Endothelial cell (in vitro differentiated cells): ENCODE measurements at regions not wholly inside any gene's neighbourhood (a gene's known extent, or its start where the extent isn't known, plus 50 kb on each side); places are given as distances from the start of the nearest gene placed in this dataset.

Source experiments
- DNase-seq: peaks from one replicate; pipeline ENCODE4 v3.0.0; 2021; ENCODE audit warnings: low spot score
- H3K27ac Mint-ChIP-seq: one replicate; pipeline ENCODE4 v1.8.0; 2021; ENCODE audit warnings: mixed read lengths, inconsistent platforms; ENCODE audit not compliant: unreplicated experiment
- H3K27me3 Mint-ChIP-seq: one replicate; pipeline ENCODE4 v1.8.0; 2021; ENCODE audit warnings: mild to moderate bottlenecking, moderate library complexity, mixed read lengths, inconsistent platforms; ENCODE audit not compliant: unreplicated experiment
- H3K36me3 Mint-ChIP-seq: one replicate; pipeline ENCODE4 v1.8.0; 2021; ENCODE audit warnings: mild to moderate bottlenecking, low read depth, mixed read lengths, inconsistent platforms; ENCODE audit not compliant: unreplicated experiment
- H3K4me1 Mint-ChIP-seq: one replicate; pipeline ENCODE4 v1.8.0; 2021; ENCODE audit warnings: mild to moderate bottlenecking, mixed read lengths, inconsistent platforms; ENCODE audit not compliant: unreplicated experiment
- H3K4me3 Mint-ChIP-seq: one replicate; pipeline ENCODE4 v1.8.0; 2021; ENCODE audit warnings: mild to moderate bottlenecking, mixed read lengths, inconsistent platforms; ENCODE audit not compliant: unreplicated experiment
- H3K9me3 Mint-ChIP-seq: one replicate; pipeline ENCODE4 v1.8.0; 2021; ENCODE audit warnings: mixed read lengths, inconsistent platforms; ENCODE audit not compliant: unreplicated experiment
- TF ChIP-seq, protein P1 (sequence below): fragments of 200-600 bp; sonication (generic); IDR thresholded peaks from one replicate; pipeline ENCODE4 v1.5.0; 2021; ENCODE audit warnings: antibody characterized with exemption; ENCODE audit not compliant: unreplicated experiment

DNA sequence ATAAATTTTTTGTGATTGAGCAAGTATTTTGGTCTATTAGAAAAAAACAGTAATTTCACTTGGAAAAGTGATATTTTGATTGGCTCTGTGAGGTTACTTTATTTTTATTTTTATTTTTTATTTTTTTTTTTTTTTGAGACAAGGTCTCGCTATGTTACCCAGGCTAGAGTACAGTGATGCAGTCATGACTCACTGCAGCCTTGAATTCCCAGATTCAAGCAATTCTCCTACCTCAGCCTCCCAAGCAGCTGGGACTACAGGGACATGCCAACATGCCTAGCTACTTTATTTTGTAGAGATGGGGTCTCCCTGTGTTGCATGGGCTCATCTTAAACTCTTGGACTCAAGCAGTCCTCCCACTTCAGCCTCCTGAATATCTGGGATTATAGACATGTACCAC is 60.9 kb upstream of the MGAT5 start:
- no peak for DNase-seq
- TF ChIP-seq, protein P1, sequence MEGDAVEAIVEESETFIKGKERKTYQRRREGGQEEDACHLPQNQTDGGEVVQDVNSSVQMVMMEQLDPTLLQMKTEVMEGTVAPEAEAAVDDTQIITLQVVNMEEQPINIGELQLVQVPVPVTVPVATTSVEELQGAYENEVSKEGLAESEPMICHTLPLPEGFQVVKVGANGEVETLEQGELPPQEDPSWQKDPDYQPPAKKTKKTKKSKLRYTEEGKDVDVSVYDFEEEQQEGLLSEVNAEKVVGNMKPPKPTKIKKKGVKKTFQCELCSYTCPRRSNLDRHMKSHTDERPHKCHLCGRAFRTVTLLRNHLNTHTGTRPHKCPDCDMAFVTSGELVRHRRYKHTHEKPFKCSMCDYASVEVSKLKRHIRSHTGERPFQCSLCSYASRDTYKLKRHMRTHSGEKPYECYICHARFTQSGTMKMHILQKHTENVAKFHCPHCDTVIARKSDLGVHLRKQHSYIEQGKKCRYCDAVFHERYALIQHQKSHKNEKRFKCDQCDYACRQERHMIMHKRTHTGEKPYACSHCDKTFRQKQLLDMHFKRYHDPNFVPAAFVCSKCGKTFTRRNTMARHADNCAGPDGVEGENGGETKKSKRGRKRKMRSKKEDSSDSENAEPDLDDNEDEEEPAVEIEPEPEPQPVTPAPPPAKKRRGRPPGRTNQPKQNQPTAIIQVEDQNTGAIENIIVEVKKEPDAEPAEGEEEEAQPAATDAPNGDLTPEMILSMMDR: no peak
- H3K9me3 Mint-ChIP-seq: no peaks in the 10 kb centered on the region
- peaks cover 3% of the 10 kb centered on the region for H3K27me3 Mint-ChIP-seq
- H3K4me1 Mint-ChIP-seq: peaks cover 15% of the 10 kb centered on the region
- H3K4me3 Mint-ChIP-seq: no peak overlapping the region
- H3K36me3 Mint-ChIP-seq: peaks cover 7% of the 10 kb centered on the region
- H3K27ac Mint-ChIP-seq: no peak overlapping the region

GRCh38 chr2:134194519-134194918 is 59.4 kb upstream of the MGAT5 start:
- peaks cover 3% of the 10 kb centered on the region for H3K27me3 Mint-ChIP-seq
- DNase-seq: no peak
- H3K27ac Mint-ChIP-seq: no peak overlapping the region
- no peak overlapping the region for H3K4me3 Mint-ChIP-seq
- no peaks in the 10 kb centered on the region for H3K9me3 Mint-ChIP-seq
- TF ChIP-seq, protein P1: no peak
- H3K4me1 Mint-ChIP-seq: peaks cover 29% of the 10 kb centered on the region
- peaks cover 7% of the 10 kb centered on the region for H3K36me3 Mint-ChIP-seq

DNA sequence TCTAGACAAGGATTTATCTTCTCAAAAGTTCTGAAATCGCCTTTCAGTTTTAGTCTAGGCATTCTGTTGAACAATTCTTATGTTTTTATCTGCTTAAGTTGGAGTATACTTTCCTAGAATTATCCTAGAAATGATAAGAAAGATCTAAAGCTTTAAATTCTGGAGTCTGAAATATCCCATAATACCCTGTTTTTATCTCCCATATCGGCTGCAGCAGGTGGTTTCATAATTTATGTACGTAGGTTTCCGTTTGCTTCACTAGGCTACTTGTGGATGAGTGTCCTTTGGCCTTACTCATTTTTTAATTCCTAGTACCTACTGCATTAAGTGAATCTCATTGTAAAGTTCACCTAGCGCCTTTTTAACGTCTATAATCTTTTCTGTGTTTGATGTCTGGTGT is 58.5 kb upstream of the MGAT5 start:
- Mint-ChIP-seq H3K4me1 (peaks cover 35% of the 10 kb centered on the region), H3K27me3 (peaks cover 3% of the 10 kb centered on the region), H3K9me3 (no peaks in the 10 kb centered on the region), H3K27ac (no peak overlapping the region), H3K4me3 (no peak overlapping the region), H3K36me3 (peaks cover 7% of the 10 kb centered on the region)
- DNase-seq: no peak
- TF ChIP-seq, protein P1: no peak

GRCh38 chr2:134197445-134197844 is 56.4 kb upstream of the MGAT5 start:
- Mint-ChIP-seq H3K4me1 (peaks cover 36% of the 10 kb centered on the region), H3K9me3 (no peaks in the 10 kb centered on the region), H3K27me3 (no peaks in the 10 kb centered on the region), H3K27ac (no peak overlapping the region), H3K36me3 (no peaks in the 10 kb centered on the region), H3K4me3 (no peak overlapping the region)
- TF ChIP-seq, protein P1: no peak
- DNase-seq: no peak

DNA sequence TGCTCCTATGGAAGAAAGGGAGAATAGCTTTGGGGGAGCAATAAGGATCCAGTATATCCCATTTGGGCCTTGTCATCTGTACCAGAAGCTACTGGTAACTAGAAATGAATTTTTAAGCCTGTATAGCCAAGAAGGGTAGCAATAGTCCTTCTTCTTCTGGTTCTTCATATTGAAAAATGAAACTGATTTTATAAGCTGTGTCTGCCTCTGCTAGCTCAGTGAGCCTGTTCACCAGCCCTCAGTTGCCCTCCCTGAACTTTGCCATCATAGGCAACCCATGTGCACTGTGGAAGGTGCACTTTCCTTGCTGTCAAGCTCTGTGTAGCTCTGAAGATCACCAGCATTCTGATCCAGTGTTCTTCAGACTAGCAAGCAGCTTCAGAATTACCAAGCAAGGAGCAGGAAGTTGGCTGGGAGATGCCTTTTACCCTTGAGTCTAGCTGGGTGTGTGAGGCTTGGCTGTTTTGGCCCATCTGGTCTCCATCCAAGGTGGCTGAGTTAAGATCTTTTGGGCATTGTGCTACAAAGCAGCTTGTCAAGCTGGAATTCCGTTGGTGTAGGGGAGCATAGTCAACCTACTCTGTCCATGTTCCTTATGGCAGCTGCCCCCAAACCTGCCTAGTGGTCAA is 55.8 kb upstream of the MGAT5 start:
- no peak overlapping the region for H3K27ac Mint-ChIP-seq
- DNase-seq: no peak
- no peak overlapping the region for H3K4me3 Mint-ChIP-seq
- no peaks in the 10 kb centered on the region for H3K36me3 Mint-ChIP-seq
- no peaks in the 10 kb centered on the region for H3K27me3 Mint-ChIP-seq
- TF ChIP-seq, protein P1: no peak
- H3K4me1 Mint-ChIP-seq: peaks cover 39% of the 10 kb centered on the region
- H3K9me3 Mint-ChIP-seq: no peaks in the 10 kb centered on the region
